ENCODE measurements at regions not wholly inside any gene's neighbourhood (a gene's known extent, or its start where the extent isn't known, plus 50 kb on each side); places are given as distances from the start of the nearest gene placed in this dataset.

DNA sequence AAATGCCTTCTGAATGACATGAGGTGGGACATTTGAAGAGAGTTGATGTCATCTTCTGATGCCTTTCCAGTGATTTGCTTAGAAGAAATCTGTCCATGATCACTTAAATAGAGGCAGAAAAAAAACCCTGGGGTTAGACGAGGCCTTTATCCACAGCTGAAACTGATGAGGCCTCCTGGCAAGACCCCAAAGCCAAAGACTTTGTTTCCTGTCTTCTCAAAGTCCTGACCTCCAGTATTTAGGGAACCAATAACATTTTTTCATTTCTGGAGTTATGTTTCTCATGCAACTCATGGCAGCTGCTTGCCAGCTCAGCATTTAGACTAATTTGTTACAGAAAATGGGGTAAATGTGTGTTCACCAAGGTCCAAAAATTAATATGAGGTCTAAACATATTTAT lies 248.0 kb upstream of the PRDM1 start:
- no peak for DNase-seq (ENCODE audit: insufficient read length, low spot score)
- TF ChIP-seq POLR2A (IDR thresholded peaks at IDR 0.05; ENCODE audit: low read depth, low read length) = no peak

DNA sequence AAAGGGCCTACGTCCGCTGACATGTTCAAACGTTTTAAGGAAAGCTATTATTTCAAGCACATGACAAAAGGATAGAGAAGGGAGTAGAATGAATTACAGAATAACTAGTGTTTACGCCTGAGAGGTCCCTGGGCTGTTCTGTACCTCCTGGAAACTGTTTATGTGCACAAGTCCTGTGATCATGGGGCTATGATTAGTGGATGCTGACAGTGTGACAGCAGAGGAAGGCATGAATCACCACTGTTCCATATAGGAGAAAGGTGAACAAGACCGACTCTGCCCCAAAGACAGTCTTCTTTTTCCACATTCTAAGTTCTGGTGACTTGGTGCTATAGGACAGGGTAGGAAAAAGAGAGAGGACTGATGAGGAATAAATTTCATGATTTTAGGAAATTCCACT lies 249.2 kb upstream of the PRDM1 start:
- no peak for FAIRE-seq
- no peak for TF ChIP-seq POLR2A (IDR thresholded peaks at IDR 0.05; ENCODE audit: low read depth, low read length)
- no peak for DNase-seq (ENCODE audit: insufficient read length, low spot score)

More for the DNA sequence above, 248.0 kb upstream of the PRDM1 start:
- no peak for FAIRE-seq

DNA sequence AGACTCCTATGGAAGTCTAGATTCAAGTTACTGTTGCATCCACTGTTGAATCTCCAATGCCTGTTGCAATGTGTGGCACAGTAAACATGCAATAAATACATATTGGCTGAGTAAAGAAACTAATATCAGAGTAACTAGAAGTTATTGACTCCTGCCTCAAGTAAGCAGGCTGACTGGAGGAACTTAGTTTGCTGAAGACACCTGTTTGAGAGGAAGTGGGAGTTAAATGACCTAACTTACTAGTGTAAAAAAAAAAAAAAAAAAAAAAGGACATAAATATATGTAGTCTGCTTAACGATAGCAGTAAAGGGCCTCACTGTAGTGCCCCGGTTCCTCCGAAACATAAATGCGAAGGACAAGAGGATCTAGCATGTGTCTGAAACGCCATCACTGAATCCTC lies 249.8 kb upstream of the PRDM1 start:
- no peak for DNase-seq (ENCODE audit: insufficient read length, low spot score)
- TF ChIP-seq POLR2A (IDR thresholded peaks at IDR 0.05; ENCODE audit: low read depth, low read length) = no peak
- FAIRE-seq = no peak

DNA sequence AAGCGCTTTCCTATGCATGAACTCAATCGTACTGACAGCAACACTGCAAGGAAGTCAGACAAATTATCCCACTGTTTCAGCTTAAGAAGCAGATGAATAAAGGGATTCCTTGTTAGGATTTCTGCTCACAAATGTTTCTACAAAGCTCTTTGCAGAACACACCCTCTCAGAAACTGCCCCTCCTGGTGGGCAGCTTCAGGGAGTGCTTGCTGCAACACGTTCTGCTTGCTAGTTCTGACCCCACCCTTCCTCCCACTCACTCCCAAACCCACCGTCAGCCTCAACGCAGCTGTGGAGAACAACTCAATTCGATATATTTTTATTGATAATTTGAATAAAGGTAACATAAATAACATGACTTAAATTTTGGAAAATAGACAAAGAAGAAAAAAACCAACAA lies 250.8 kb upstream of the PRDM1 start:
- TF ChIP-seq POLR2A (IDR thresholded peaks at IDR 0.05; ENCODE audit: low read depth, low read length) = no peak
- FAIRE-seq (no peak), DNase-seq (ENCODE audit: insufficient read length, low spot score) (no peak)

DNA sequence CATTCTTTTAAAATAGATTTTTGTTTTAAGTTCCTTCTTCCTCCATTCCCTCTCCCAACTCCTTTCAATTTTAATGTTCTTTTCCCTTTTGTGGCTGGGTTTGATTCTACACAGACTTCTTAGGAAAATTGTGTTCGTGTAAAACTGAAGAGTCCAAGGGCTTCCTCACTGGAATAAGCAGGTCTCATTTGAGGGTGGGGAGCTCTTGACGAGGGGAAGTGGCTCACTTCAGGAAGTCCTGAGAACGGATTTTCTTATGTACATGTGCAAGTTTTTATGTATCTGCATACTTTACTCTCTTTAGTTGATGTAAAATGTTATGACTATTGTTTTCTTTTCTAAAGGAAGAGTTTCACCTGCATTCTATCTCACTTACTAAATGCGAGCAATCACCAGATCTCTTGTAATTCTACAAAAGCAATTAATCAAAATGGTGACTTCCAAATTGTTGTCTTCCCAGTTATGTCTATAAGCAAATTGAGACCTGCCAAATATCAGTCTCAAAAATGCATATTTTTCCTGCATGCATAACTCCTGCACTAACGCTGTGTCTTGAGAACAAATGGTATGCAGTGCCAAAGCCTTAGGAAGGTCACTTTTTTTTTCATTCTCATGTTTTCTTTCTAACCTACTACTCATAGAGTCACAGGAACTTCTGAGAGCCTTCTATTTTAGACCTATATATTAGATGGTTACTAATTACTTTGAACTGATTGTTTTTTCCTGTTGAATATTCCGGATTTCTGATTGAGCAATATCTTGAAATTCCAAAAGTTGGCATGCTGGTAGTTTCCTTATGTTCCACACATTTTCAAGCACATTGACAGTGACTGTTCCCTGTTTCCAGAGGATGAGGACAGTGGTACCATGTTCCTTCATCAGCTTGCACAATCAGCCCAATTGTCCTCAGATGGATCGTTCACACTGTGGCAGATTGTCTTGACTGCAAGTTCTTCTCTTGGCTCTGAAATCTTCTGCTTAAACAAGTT lies 251.9 kb upstream of the PRDM1 start:
- FAIRE-seq = no peak
- DNase-seq (ENCODE audit: insufficient read length, low spot score) = no peak
- TF ChIP-seq POLR2A (IDR thresholded peaks at IDR 0.05; ENCODE audit: low read depth, low read length) = no peak

DNA sequence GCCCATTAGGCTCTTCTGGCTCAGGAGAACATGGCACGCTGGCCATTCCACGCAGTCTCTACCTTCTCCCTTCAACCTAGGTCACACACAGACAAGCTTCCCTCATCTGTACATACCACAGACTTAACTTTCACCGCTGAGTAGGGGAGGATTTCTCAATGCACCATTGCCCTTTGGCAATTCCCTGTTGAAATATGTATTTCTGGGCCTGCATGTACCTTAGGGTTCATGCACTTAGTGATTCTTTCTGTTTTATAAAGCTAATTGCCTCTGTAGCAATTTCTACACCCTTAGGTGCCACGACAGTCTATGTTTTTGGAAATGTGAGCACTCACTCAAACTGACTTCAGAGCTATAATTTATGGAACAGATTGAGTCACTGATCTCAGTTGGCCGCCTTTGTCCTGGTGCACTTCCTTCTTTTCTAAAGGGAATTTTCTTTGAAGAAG lies 253.8 kb upstream of the PRDM1 start:
- no peak for TF ChIP-seq POLR2A (IDR thresholded peaks at IDR 0.05; ENCODE audit: low read depth, low read length)
- no peak for DNase-seq (ENCODE audit: insufficient read length, low spot score)
- no peak for FAIRE-seq

DNA sequence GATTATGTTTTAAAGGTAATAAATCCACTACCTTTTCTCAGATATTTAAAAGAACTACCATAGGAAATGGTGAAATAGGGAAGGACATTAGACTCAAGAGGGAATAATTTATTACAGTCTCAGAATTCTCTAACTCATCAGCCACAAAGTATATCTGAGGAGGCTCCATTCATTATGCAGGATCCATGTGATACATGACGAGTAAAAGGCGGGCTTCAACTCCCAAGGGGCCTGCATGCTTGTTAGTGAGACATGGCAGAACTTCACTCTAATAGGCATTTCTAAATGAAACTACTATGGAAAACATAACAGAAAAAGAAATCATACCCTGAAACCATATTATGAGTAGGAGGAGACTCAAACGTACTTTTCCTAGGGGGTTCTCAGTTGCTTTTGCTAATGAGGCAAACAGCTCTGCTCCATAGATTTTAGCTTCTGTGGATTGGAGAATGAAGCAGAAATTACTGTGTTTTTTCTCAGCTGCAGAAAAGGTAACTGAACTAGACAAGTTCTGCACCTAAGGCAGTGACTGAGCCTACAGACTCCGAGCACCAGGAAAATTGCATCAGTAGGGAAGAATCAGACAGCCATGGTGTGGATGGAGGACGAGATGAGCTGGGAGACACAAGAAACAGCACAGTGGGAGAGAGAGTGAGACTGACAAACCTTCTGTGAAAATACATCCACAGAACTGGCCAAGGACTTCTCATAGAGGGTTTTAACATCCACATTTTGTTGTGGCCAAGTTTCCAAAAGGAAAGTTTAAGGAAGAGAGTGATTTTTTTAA lies 254.6 kb upstream of the PRDM1 start:
- no peak for TF ChIP-seq POLR2A (IDR thresholded peaks at IDR 0.05; ENCODE audit: low read depth, low read length)
- DNase-seq (ENCODE audit: insufficient read length, low spot score) (no peak), FAIRE-seq (no peak)

DNA sequence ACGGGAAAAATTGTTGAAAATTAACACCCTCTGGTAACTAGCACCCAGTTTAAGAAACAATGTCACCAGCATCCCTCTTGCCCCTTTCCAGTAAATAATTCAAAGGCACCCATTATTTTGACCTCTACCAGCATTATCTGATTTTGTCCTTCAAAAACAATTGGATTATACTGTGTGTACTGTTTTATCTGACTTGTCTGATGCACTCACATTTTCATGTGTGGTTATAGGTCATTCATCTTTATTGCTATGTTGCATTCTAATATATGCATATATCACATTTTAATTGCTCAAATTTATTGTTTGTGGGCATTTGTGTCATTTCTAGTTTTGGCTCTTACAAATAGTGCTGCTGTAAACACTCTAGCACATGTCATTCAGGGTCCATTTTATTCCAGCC lies 260.9 kb upstream of the PRDM1 start:
- TF ChIP-seq POLR2A (IDR thresholded peaks at IDR 0.05; ENCODE audit: low read depth, low read length) = no peak
- FAIRE-seq (no peak), DNase-seq (ENCODE audit: insufficient read length, low spot score) (no peak)

DNA sequence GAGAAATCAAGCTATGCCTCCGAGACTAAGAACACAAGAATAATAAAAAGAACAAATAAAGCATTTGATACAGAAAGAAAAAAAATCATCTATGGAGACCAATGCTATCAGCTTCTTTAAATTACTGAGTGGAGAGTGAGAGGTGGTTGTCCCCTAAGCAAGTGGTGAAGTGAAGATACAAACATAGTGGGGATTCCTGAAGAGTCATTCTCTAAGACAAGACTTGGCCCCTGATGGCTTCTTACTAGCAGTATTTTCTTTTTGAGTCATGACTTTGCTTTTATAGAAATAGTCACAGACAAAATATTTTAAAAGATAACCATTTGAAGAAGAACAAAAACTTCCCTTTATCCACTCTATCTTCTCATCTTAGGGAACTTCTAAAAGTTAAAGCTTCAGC lies 261.4 kb upstream of the PRDM1 start:
- FAIRE-seq (no peak), DNase-seq (ENCODE audit: insufficient read length, low spot score) (no peak)
- no peak for TF ChIP-seq POLR2A (IDR thresholded peaks at IDR 0.05; ENCODE audit: low read depth, low read length)

DNA sequence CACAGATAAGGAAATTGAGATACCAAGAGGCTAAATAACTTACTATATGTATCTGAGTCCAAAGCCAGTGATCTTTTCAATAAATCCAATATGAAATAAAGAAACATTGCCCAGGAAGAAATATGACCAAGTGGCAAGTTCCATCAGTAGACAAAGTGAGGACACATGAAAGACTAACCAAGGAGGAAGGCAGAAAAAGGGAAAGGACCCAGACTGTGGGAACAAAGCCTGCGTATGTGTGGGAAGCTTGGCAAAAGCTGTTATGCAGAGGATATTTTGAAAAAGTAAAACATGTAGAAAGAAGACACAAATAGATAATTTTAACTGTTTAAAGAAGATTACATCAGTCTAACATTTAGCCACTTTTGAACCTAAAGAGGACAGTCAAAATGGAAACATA lies 264.4 kb upstream of the PRDM1 start:
- DNase-seq (ENCODE audit: insufficient read length, low spot score) (no peak), FAIRE-seq (no peak)
- TF ChIP-seq POLR2A (IDR thresholded peaks at IDR 0.05; ENCODE audit: low read depth, low read length) = no peak

DNA sequence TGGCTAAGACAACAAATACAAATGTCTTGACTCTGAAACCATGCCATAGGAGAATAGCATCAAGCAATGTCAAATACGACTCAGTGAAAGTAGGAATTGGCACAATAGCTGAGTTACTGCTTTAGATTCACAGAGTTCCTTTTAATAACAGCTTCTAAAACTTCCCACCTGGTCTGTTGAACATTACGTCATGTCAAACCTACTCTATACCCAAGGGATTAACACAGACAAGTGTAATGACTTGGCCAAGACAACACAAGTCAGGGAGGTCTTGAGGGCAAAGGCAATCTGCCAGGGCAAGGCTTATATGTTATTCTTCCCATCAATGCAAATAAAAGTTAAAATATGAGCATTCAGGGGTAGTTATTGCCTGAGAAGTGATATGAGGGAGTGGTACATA lies 265.1 kb upstream of the PRDM1 start:
- DNase-seq (ENCODE audit: insufficient read length, low spot score) (no peak), FAIRE-seq (no peak)
- no peak for TF ChIP-seq POLR2A (IDR thresholded peaks at IDR 0.05; ENCODE audit: low read depth, low read length)

DNA sequence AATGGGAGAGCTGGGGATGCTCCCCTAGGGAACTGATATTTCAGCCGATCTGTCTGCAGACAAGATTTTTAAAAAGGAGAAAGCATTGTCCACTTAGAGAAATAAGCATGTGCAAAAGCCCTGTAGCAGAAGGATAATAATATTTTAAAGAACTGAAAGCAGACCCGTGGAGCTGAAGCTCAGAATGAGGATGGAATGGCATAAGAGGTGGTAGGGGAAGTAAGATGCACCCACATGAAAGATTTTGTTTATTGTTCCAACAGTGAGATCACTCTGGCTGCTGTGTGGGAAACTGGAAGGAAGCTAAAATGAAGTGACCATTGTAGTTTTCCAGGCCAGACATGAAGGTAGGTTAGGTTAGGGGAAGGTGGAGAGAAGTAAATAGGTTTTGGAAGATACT lies 266.4 kb upstream of the PRDM1 start:
- no peak for FAIRE-seq
- TF ChIP-seq POLR2A (IDR thresholded peaks at IDR 0.05; ENCODE audit: low read depth, low read length) = no peak
- no peak for DNase-seq (ENCODE audit: insufficient read length, low spot score)

DNA sequence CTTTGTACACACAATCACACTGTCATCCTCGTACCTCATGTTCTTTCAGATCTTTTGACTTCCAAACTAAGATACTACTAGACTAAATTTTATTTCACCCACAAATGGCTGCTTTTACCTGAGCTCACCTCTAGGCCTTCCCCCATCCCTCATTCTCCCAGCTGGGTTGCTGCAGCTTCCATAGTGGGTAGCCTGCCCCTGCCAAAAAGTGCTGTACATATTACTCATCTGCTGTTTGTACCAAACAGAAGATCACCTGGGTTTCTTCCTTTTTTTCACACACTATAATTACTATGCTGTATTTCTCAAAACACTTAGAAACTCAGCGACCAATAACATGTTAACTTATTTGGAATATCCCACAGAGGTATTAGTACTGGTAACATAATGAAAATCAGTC lies 267.6 kb upstream of the PRDM1 start:
- TF ChIP-seq POLR2A (IDR thresholded peaks at IDR 0.05; ENCODE audit: low read depth, low read length) = no peak
- no peak for DNase-seq (ENCODE audit: insufficient read length, low spot score)
- no peak for FAIRE-seq

DNA sequence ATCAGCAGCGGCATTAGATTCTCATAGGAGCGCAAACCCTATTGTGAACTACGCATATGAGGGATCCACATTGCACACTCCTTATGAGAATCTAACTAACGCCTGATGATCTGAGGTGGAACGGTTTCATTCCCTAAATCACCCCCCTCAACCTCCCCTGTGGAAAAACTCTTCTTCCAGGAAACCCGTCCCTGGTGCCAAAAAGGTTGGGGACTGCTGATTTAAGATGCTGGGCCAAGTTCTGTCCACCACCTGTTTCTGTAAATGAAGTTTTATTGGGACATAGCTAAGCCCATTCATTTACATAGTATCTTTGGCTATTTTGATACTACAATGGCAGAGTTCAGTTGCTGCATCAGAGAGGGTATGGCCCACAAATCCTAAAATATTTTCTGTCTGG lies 268.2 kb upstream of the PRDM1 start:
- no peak for FAIRE-seq
- no peak for DNase-seq (ENCODE audit: insufficient read length, low spot score)
- no peak for TF ChIP-seq POLR2A (IDR thresholded peaks at IDR 0.05; ENCODE audit: low read depth, low read length)
